Amniotic stem cell (primary cell): ENCODE measurements at regions not wholly inside any gene's neighbourhood (a gene's known extent, or its start where the extent isn't known, plus 50 kb on each side); places are given as distances from the start of the nearest gene placed in this dataset.
A peak's percentile ranks its signal among the peaks of the same experiment; 100 is the strongest.

Experiments used
- DNase-seq: peaks from one replicate; lab custom pipeline; 2025; lab: John Stamatoyannopoulos, UW

- no peak for DNase-seq
Observed at GRCh38 chr3:8254489-8254888, 247.1 kb upstream of the LMCD1 start.

- DNase-seq, result no peak
Observed at GRCh38 chr3:8255725-8256124, 245.9 kb upstream of the LMCD1 start.

GRCh38 chr3:8256441-8257071 is 245.1 kb upstream of the LMCD1 start:
- no peak for DNase-seq

GRCh38 chr3:8261018-8261417 is 240.6 kb upstream of the LMCD1 start:
- DNase-seq, result no peak

- no peak for DNase-seq
Observed at GRCh38 chr3:8266730-8267131, 234.9 kb upstream of the LMCD1 start.

GRCh38 chr3:8273479-8273878 is 228.1 kb upstream of the LMCD1 start:
- DNase-seq, result no peak

GRCh38 chr3:8276056-8276455 is 225.6 kb upstream of the LMCD1 start:
- no peak for DNase-seq

- DNase-seq, result no peak
Observed at GRCh38 chr3:8276506-8276905, 225.1 kb upstream of the LMCD1 start.

- DNase-seq, result no peak
Observed at GRCh38 chr3:8278448-8278847, 223.2 kb upstream of the LMCD1 start.

- DNase-seq, result no peak
Observed at GRCh38 chr3:8279476-8279875, 222.1 kb upstream of the LMCD1 start.

- no peak for DNase-seq
Observed at GRCh38 chr3:8279886-8280550, 221.6 kb upstream of the LMCD1 start.

- no peak for DNase-seq
Observed at GRCh38 chr3:8282541-8283165, 219.0 kb upstream of the LMCD1 start.

- DNase-seq, result no peak
Observed at GRCh38 chr3:8283193-8283592, 218.4 kb upstream of the LMCD1 start.

GRCh38 chr3:8286086-8286485 is 215.5 kb upstream of the LMCD1 start:
- no peak for DNase-seq

- DNase-seq, result no peak
Observed at GRCh38 chr3:8286749-8287148, 214.9 kb upstream of the LMCD1 start.

GRCh38 chr3:8290611-8291010 is 211.0 kb upstream of the LMCD1 start:
- DNase-seq, result no peak

- no peak for DNase-seq
Observed at GRCh38 chr3:8296461-8296860, 205.2 kb upstream of the LMCD1 start.

- DNase-seq, result no peak
Observed at GRCh38 chr3:8298021-8298954, 203.3 kb upstream of the LMCD1 start.

GRCh38 chr3:8301977-8302735 is 199.5 kb upstream of the LMCD1 start:
- peak; percentile 13 for DNase-seq

GRCh38 chr3:8303466-8303865 is 198.2 kb upstream of the LMCD1 start:
- no peak for DNase-seq

- DNase-seq, result no peak
Observed at GRCh38 chr3:8305371-8305770, 196.3 kb upstream of the LMCD1 start.
